OCI-LY3 (cell line): ENCODE measurements at regions not wholly inside any gene's neighbourhood (a gene's known extent, or its start where the extent isn't known, plus 50 kb on each side); places are given as distances from the start of the nearest gene placed in this dataset.
A peak's percentile ranks its signal among the peaks of the same experiment; 100 is the strongest.

Experiments used
- H2AFZ ChIP-seq: fragments of 200-600, 300-600 bp; shearing (Covaris generic); 2 replicates; pipeline ENCODE4 v1.6.0; 2014; ENCODE audit warnings: antibody characterized with exemption, low read depth, low read length
- H3K27ac ChIP-seq: fragments of 200-600, 300-600 bp; sonication (generic); 2 replicates; pipeline ENCODE4 v1.5.1; 2014; ENCODE audit warnings: mild to moderate bottlenecking, low read length, moderate library complexity, mixed read lengths
- H3K27me3 ChIP-seq: fragments of 200-600, 300-600 bp; sonication (generic); 2 replicates; pipeline ENCODE4 v1.6.1; 2014; ENCODE audit warnings: low read depth, low read length, mixed read lengths
- H3K36me3 ChIP-seq: fragments of 200-600, 300-600 bp; sonication (generic); replicated peaks from 2 replicates; pipeline ENCODE3; 2014; ENCODE audit warnings: low read depth, low read length, mixed read lengths
- H3K4me1 ChIP-seq: fragments of 300-600, 200-600 bp; sonication (generic); 2 replicates; pipeline ENCODE4 v1.6.1; 2014; ENCODE audit warnings: low read length, mixed read lengths
- H3K4me2 ChIP-seq: fragments of 200-600, 300-600 bp; sonication (generic); 2 replicates; pipeline ENCODE4 v1.6.1; 2014; ENCODE audit warnings: low read length, mixed read lengths
- H3K4me3 ChIP-seq: fragments of 300-600, 200-600 bp; sonication (generic); 2 replicates; pipeline ENCODE4 v1.5.1; 2014; ENCODE audit warnings: antibody characterized with exemption, mild to moderate bottlenecking, low read length, moderate library complexity
- H3K79me2 ChIP-seq: fragments of 300-600, 200-600 bp; shearing (Covaris generic); 2 replicates; pipeline ENCODE4 v1.6.1; 2014; ENCODE audit warnings: mild to moderate bottlenecking, low read length, mixed read lengths
- H3K9ac ChIP-seq: fragments of 300-600, 200-600 bp; shearing (Covaris generic); 2 replicates; pipeline ENCODE4 v1.6.0; 2014; ENCODE audit warnings: mild to moderate bottlenecking, low read length, moderate library complexity
- H3K9me3 ChIP-seq: fragments of 200-600, 300-600 bp; shearing (Covaris generic); 2 replicates; pipeline ENCODE4 v1.6.1; 2014; ENCODE audit warnings: low read length, mixed read lengths; ENCODE audit not compliant: insufficient read depth
- H4K20me1 ChIP-seq: fragments of 200-600, 300-600 bp; sonication (generic); 2 replicates; pipeline ENCODE4 v1.6.1; 2016; ENCODE audit warnings: low read length, mixed read lengths; ENCODE audit not compliant: insufficient read depth
- CTCF ChIP-seq: fragments of 200-600, 300-600 bp; sonication (generic); IDR thresholded peaks from 2 replicates; pipeline ENCODE4 v1.5.1; 2014; ENCODE audit warnings: antibody characterized with exemption, low read length, low read depth
- EZH2phosphoT487 ChIP-seq: fragments of 200-600 bp; shearing (Covaris generic); IDR thresholded peaks from 2 replicates; pipeline ENCODE4 v1.6.1; 2018; ENCODE audit warnings: antibody characterized with exemption, mixed run types, low read depth

DNA sequence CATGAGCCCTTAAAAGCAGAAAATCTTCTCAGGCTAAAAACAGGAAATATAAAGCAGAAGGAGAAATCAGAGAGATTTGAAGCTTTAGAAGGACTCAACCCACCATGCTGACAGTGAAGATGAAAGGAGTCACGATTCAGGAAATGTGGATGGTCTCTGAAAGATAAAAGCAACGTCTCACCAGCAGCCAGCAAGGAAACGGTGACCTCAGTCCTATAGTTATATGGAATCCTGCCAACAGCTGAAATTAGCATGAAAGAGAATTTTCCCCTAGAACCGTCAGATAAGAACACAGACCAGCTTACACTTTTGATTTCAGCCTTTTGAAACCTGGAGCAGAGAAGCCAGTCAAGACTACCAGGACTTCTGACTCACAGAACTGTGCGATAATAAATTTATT is 715.7 kb upstream of the HTR2C start:
- Histone ChIP-seq H3K9ac (no peak overlapping the region), H4K20me1 (no peaks in the 10 kb centered on the region), H3K27ac (no peak overlapping the region), H3K4me2 (no peak overlapping the region), H3K27me3 (no peaks in the 10 kb centered on the region), H3K4me3 (no peak overlapping the region), H3K36me3 (no peaks in the 10 kb centered on the region), H3K9me3 (no peaks in the 10 kb centered on the region), H3K4me1 (no peaks in the 10 kb centered on the region), H3K79me2 (no peaks in the 10 kb centered on the region), H2AFZ (peak overlapping the region; percentile 60; the same call in 1 of the 2 replicates)
- TF ChIP-seq EZH2phosphoT487 (no peak), CTCF (no peak)

- H3K27me3 ChIP-seq = no peaks in the 10 kb centered on the region
- no peaks in the 10 kb centered on the region for H3K4me1 ChIP-seq
- no peak overlapping the region for H3K27ac ChIP-seq
- H4K20me1 ChIP-seq = no peaks in the 10 kb centered on the region
- H3K79me2 ChIP-seq = no peaks in the 10 kb centered on the region
- H3K9me3 ChIP-seq = no peaks in the 10 kb centered on the region
- no peak overlapping the region for H2AFZ ChIP-seq
- TF ChIP-seq CTCF (no peak), EZH2phosphoT487 (no peak)
- H3K9ac ChIP-seq = no peak overlapping the region
- no peaks in the 10 kb centered on the region for H3K36me3 ChIP-seq
- H3K4me2 ChIP-seq = no peak overlapping the region
- H3K4me3 ChIP-seq = no peak overlapping the region
These were observed 734.5 kb upstream of the HTR2C start for GRCh38 chrX:113849408-113849807.

GRCh38 chrX:113833096-113834055 is 750.5 kb upstream of the HTR2C start:
- Histone ChIP-seq H3K79me2 (no peaks in the 10 kb centered on the region), H3K9me3 (no peaks in the 10 kb centered on the region), H4K20me1 (no peaks in the 10 kb centered on the region), H3K27me3 (no peaks in the 10 kb centered on the region), H2AFZ (no peak overlapping the region), H3K4me2 (no peak overlapping the region), H3K36me3 (no peaks in the 10 kb centered on the region), H3K4me3 (no peak overlapping the region), H3K4me1 (no peaks in the 10 kb centered on the region), H3K9ac (no peak overlapping the region), H3K27ac (no peak overlapping the region)
- TF ChIP-seq CTCF = no peak
- TF ChIP-seq EZH2phosphoT487 = no peak

GRCh38 chrX:113828470-113828869 is 755.4 kb upstream of the HTR2C start:
- no peak overlapping the region for H3K9ac ChIP-seq
- no peaks in the 10 kb centered on the region for H3K27me3 ChIP-seq
- H3K4me2 ChIP-seq = no peak overlapping the region
- H3K9me3 ChIP-seq = no peaks in the 10 kb centered on the region
- no peaks in the 10 kb centered on the region for H3K79me2 ChIP-seq
- H3K36me3 ChIP-seq = no peaks in the 10 kb centered on the region
- H3K4me3 ChIP-seq = no peak overlapping the region
- H4K20me1 ChIP-seq = no peaks in the 10 kb centered on the region
- no peak for TF ChIP-seq CTCF
- TF ChIP-seq EZH2phosphoT487 = no peak
- no peak overlapping the region for H2AFZ ChIP-seq
- H3K4me1 ChIP-seq = no peaks in the 10 kb centered on the region
- H3K27ac ChIP-seq = no peak overlapping the region
